ENCODE measurements at regions not wholly inside any gene's neighbourhood (a gene's known extent, or its start where the extent isn't known, plus 50 kb on each side); places are given as distances from the start of the nearest gene placed in this dataset.
"Not testable (repeated sequence)": the region's sequence is repeated elsewhere in the genome, so short reads cannot be mapped to it uniquely, and the experiment has no call there.

GRCh38 chr1:29624320-29625083, 388.2 kb downstream of the PTPRU start:
- DNase-seq, result no peak
- Histone ChIP-seq H3K27ac (ENCODE audit: low read length) (no peak overlapping the region), H3K27me3 (ENCODE audit: control insufficient read depth, insufficient read depth, low read length) (peaks cover 3% of the 10 kb centered on the region), H3K36me3 (ENCODE audit: control insufficient read depth, insufficient read depth, low read length) (no peaks in the 10 kb centered on the region), H3K4me3 (ENCODE audit: low read length) (no peak overlapping the region), H3K9me3 (replicated peaks; ENCODE audit: control insufficient read depth, low read depth, low read length) (peaks cover 2% of the 10 kb centered on the region), H3K4me1 (ENCODE audit: control insufficient read depth, insufficient read depth, low read length) (peaks cover 5% of the 10 kb centered on the region)
- WGBS (ENCODE audit: insufficient coverage), result 73% methylated on average over 6 of the region's 9 CpGs

- peaks cover 3% of the 10 kb centered on the region for H3K27me3 ChIP-seq (ENCODE audit: control insufficient read depth, insufficient read depth, low read length)
- H3K27ac ChIP-seq (ENCODE audit: low read length), result no peak overlapping the region
- WGBS (ENCODE audit: insufficient coverage), result 81% methylated on average over 5 of the region's 7 CpGs
- H3K4me3 ChIP-seq (ENCODE audit: low read length), result no peak overlapping the region
- peaks cover 5% of the 10 kb centered on the region for H3K4me1 ChIP-seq (ENCODE audit: control insufficient read depth, insufficient read depth, low read length)
- peaks cover 2% of the 10 kb centered on the region for H3K9me3 ChIP-seq (replicated peaks; ENCODE audit: control insufficient read depth, low read depth, low read length)
- H3K36me3 ChIP-seq (ENCODE audit: control insufficient read depth, insufficient read depth, low read length), result no peaks in the 10 kb centered on the region
- no peak for DNase-seq
Observed at GRCh38 chr1:29623501-29623900, 387.2 kb downstream of the PTPRU start.

- WGBS (ENCODE audit: insufficient coverage), result 70% methylated on average over 9 of the region's 11 CpGs
- DNase-seq, result peak; percentile 16
- no peak overlapping the region for H3K27ac ChIP-seq (ENCODE audit: low read length)
- no peaks in the 10 kb centered on the region for H3K36me3 ChIP-seq (ENCODE audit: control insufficient read depth, insufficient read depth, low read length)
- H3K4me3 ChIP-seq (ENCODE audit: low read length), result no peak overlapping the region
- peaks cover 3% of the 10 kb centered on the region for H3K27me3 ChIP-seq (ENCODE audit: control insufficient read depth, insufficient read depth, low read length)
- H3K4me1 ChIP-seq (ENCODE audit: control insufficient read depth, insufficient read depth, low read length), result peaks cover 5% of the 10 kb centered on the region
- H3K9me3 ChIP-seq (replicated peaks; ENCODE audit: control insufficient read depth, low read depth, low read length), result no peaks in the 10 kb centered on the region
Observed at GRCh38 chr1:29621826-29622435, 385.6 kb downstream of the PTPRU start.

DNA sequence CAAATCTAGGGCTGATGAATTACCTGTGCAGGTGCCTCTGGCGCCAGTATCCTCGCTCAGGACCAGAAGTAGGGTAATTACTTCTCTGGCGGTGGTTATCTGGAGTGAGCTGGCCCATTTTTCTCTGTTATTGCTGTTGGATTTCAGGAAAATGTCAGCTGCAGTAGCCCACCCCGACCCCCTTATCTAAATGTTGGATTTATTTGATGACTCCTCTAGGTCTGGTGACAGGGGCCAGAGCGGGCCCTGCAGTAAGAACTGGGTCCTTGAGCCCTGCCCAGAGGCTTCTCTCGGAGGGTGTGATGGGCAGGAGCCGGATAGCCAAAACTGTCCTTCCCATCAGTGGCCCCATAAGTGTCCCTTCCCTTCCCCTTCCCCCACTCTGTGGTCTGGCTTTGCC, 384.3 kb downstream of the PTPRU start:
- H3K27ac ChIP-seq (ENCODE audit: low read length), result no peak overlapping the region
- no peaks in the 10 kb centered on the region for H3K36me3 ChIP-seq (ENCODE audit: control insufficient read depth, insufficient read depth, low read length)
- 86% methylated on average over 4 of the region's 7 CpGs for WGBS (ENCODE audit: insufficient coverage)
- no peaks in the 10 kb centered on the region for H3K9me3 ChIP-seq (replicated peaks; ENCODE audit: control insufficient read depth, low read depth, low read length)
- DNase-seq, result no peak
- H3K27me3 ChIP-seq (ENCODE audit: control insufficient read depth, insufficient read depth, low read length), result no peaks in the 10 kb centered on the region
- H3K4me3 ChIP-seq (ENCODE audit: low read length), result no peak overlapping the region
- peaks cover 5% of the 10 kb centered on the region for H3K4me1 ChIP-seq (ENCODE audit: control insufficient read depth, insufficient read depth, low read length)

DNA sequence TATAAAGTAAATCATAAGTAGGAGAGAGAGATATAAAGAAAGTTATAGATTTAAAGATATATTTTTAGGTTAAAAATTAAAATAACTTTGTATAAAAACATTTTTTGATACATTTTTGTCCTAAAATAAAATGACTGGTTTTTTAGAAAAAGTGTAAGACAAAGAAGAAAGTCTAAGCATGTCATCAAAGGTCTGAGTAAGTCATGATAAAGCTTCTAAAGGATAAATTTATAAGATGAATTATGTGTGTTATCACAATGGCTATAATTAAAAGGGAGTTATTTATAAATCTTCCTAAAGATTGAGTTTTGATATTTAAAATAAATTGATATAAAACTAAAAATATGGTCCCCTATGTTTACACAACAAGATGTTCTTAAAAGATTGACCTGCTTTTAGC, 370.9 kb downstream of the PTPRU start:
- Histone ChIP-seq H3K4me3 (ENCODE audit: low read length) (no peak overlapping the region), H3K27me3 (ENCODE audit: control insufficient read depth, insufficient read depth, low read length) (no peaks in the 10 kb centered on the region), H3K9me3 (replicated peaks; ENCODE audit: control insufficient read depth, low read depth, low read length) (no peaks in the 10 kb centered on the region), H3K4me1 (ENCODE audit: control insufficient read depth, insufficient read depth, low read length) (no peaks in the 10 kb centered on the region), H3K36me3 (ENCODE audit: control insufficient read depth, insufficient read depth, low read length) (no peaks in the 10 kb centered on the region), H3K27ac (ENCODE audit: low read length) (no peak overlapping the region)
- DNase-seq, result no peak

- DNase-seq; H3K9me3 ChIP-seq (replicated peaks; ENCODE audit: control insufficient read depth, low read depth, low read length); H3K36me3 ChIP-seq (ENCODE audit: control insufficient read depth, insufficient read depth, low read length); H3K4me1 ChIP-seq (ENCODE audit: control insufficient read depth, insufficient read depth, low read length); H3K4me3 ChIP-seq (ENCODE audit: low read length); H3K27me3 ChIP-seq (ENCODE audit: control insufficient read depth, insufficient read depth, low read length); H3K27ac ChIP-seq (ENCODE audit: low read length): not testable (repeated sequence)
- 84% methylated on average over 7 of the region's 7 CpGs for WGBS (ENCODE audit: insufficient coverage)
Observed at GRCh38 chr1:29604796-29605195, 368.5 kb downstream of the PTPRU start.

DNA sequence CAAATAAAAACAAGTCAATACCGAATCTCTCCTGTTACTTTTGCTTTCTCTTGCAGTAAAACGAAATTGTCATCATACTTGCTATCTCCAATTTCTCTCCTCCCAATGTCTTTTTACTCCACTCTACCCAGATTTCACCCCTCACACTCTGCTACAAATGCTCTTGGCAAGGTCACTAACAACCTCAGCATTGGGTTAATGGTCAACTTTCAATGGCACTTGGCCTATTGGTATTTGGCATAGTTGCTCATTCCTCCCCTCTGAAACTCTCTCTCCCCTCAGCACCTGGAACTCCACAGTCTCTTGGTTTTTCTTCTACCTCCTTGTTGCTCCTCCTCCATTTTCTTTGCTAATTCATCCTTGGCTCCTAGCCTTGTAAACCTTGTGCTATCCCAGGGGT, 367.3 kb downstream of the PTPRU start:
- Histone ChIP-seq H3K36me3 (ENCODE audit: control insufficient read depth, insufficient read depth, low read length) (no peaks in the 10 kb centered on the region), H3K9me3 (replicated peaks; ENCODE audit: control insufficient read depth, low read depth, low read length) (no peaks in the 10 kb centered on the region), H3K27me3 (ENCODE audit: control insufficient read depth, insufficient read depth, low read length) (peaks cover 5% of the 10 kb centered on the region), H3K27ac (ENCODE audit: low read length) (no peak overlapping the region), H3K4me3 (ENCODE audit: low read length) (no peak overlapping the region), H3K4me1 (ENCODE audit: control insufficient read depth, insufficient read depth, low read length) (no peaks in the 10 kb centered on the region)
- DNase-seq, result no peak
- WGBS (ENCODE audit: insufficient coverage), result 59% methylated on average over 2 of the region's 2 CpGs

GRCh38 chr1:29602203-29602602, 365.9 kb downstream of the PTPRU start:
- Histone ChIP-seq H3K4me1 (ENCODE audit: control insufficient read depth, insufficient read depth, low read length) (no peaks in the 10 kb centered on the region), H3K27ac (ENCODE audit: low read length) (no peak overlapping the region), H3K9me3 (replicated peaks; ENCODE audit: control insufficient read depth, low read depth, low read length) (no peaks in the 10 kb centered on the region), H3K4me3 (ENCODE audit: low read length) (no peak overlapping the region), H3K27me3 (ENCODE audit: control insufficient read depth, insufficient read depth, low read length) (peaks cover 5% of the 10 kb centered on the region), H3K36me3 (ENCODE audit: control insufficient read depth, insufficient read depth, low read length) (no peaks in the 10 kb centered on the region)
- WGBS (ENCODE audit: insufficient coverage), result 100% methylated on average over 3 of the region's 3 CpGs
- DNase-seq, result no peak

DNA sequence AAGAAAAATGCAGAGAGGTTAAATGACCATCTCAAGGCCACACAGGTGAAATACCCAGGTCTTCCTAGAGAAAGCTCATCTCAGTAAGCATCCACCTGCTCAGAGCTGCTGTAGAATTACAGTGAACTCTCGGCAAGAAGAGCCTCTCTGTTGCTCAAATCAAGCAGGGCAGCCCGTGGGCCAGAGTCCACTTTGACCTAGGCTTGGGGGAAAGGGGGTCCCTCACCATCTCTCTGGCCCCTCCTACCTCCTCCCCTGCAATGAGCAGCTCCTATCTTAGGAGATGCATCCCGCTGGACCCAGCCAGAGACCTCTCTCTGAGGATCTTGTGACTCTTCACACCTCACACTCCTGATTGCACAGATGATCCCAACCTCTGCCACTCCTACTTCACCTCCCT, 364.7 kb downstream of the PTPRU start:
- H3K36me3 ChIP-seq (ENCODE audit: control insufficient read depth, insufficient read depth, low read length), result no peaks in the 10 kb centered on the region
- H3K4me1 ChIP-seq (ENCODE audit: control insufficient read depth, insufficient read depth, low read length), result no peaks in the 10 kb centered on the region
- no peak for DNase-seq
- H3K4me3 ChIP-seq (ENCODE audit: low read length), result no peak overlapping the region
- H3K27ac ChIP-seq (ENCODE audit: low read length), result no peak overlapping the region
- no peaks in the 10 kb centered on the region for H3K9me3 ChIP-seq (replicated peaks; ENCODE audit: control insufficient read depth, low read depth, low read length)
- H3K27me3 ChIP-seq (ENCODE audit: control insufficient read depth, insufficient read depth, low read length), result peaks cover 5% of the 10 kb centered on the region
- 80% methylated on average over 1 of the region's 3 CpGs for WGBS (ENCODE audit: insufficient coverage)

- Histone ChIP-seq H3K4me1 (ENCODE audit: control insufficient read depth, insufficient read depth, low read length) (no peaks in the 10 kb centered on the region), H3K27me3 (ENCODE audit: control insufficient read depth, insufficient read depth, low read length) (peaks cover 5% of the 10 kb centered on the region), H3K36me3 (ENCODE audit: control insufficient read depth, insufficient read depth, low read length) (no peaks in the 10 kb centered on the region), H3K27ac (ENCODE audit: low read length) (no peak overlapping the region), H3K4me3 (ENCODE audit: low read length) (no peak overlapping the region), H3K9me3 (replicated peaks; ENCODE audit: control insufficient read depth, low read depth, low read length) (no peaks in the 10 kb centered on the region)
- DNase-seq, result no peak
- WGBS (ENCODE audit: insufficient coverage), result 71% methylated on average over 2 of the region's 3 CpGs
Observed at GRCh38 chr1:29599826-29600225, 363.5 kb downstream of the PTPRU start.
